Suprapubic skin (tissue), 4 donors: ENCODE measurements at regions not wholly inside any gene's neighbourhood (a gene's known extent, or its start where the extent isn't known, plus 50 kb on each side); places are given as distances from the start of the nearest gene placed in this dataset.

ENCODE experiments used
- DNase-seq, 2 donors: peaks; one replicate each; pipeline ENCODE4 v3.0.0-alpha.2; 2019; ENCODE audit warnings: low spot score in 2 of 2
- H3K27ac ChIP-seq: fragments of 200-600 bp; sonication (generic); one replicate; pipeline ENCODE4 v1.5.1; 2019
- H3K27me3 ChIP-seq: fragments of 200-600 bp; sonication (generic); one replicate; pipeline ENCODE4 v1.5.1; 2019
- H3K36me3 ChIP-seq: fragments of 200-600 bp; sonication (generic); one replicate; pipeline ENCODE4 v1.5.1; 2019
- H3K4me1 ChIP-seq: fragments of 200-600 bp; sonication (generic); one replicate; pipeline ENCODE4 v1.5.1; 2019
- H3K4me3 ChIP-seq: fragments of 200-600 bp; sonication (generic); one replicate; pipeline ENCODE4 v1.5.1; 2019; ENCODE audit warnings: mild to moderate bottlenecking
- H3K9me3 ChIP-seq: fragments of 200-600 bp; sonication (generic); one replicate; pipeline ENCODE4 v1.5.1; 2019
- EP300 ChIP-seq: sonication (generic); formaldehyde crosslinking; IDR thresholded peaks from one replicate; pipeline ENCODE4 v1.6.1; 2017; ENCODE audit warnings: antibody characterized with exemption
- POLR2A ChIP-seq, 2 donors: fragments of 450-650 bp; IDR thresholded peaks; one replicate each; pipeline ENCODE4 v1.6.1; 2017; ENCODE audit warnings: antibody characterized with exemption in 2 of 2, mild to moderate bottlenecking in 2 of 2, moderate library complexity in 2 of 2
- POLR2AphosphoS5 ChIP-seq, 3 donors: sonication (generic); formaldehyde crosslinking; IDR thresholded peaks; one replicate each; pipeline ENCODE4 v1.6.1; 2017; ENCODE audit warnings: antibody characterized with exemption in 3 of 3
- WGBS: methylation state at CpG from one replicate; pipeline ENCODE4 v1.1.5; 2018; 5-methylcytosine and 5-hydroxymethylcytosine counted together
- TF ChIP-seq, protein P1 (sequence below), 2 donors: fragments of 200-600 bp in 1 of 2; fragments of 450-650 bp in 1 of 2; sonication (generic) in 1 of 2; IDR thresholded peaks; one replicate each; pipeline ENCODE4 v1.5.1; 2016 to 2019; ENCODE audit warnings: antibody characterized with exemption in 2 of 2, mild to moderate bottlenecking in 1 of 2, moderate library complexity in 1 of 2

DNA sequence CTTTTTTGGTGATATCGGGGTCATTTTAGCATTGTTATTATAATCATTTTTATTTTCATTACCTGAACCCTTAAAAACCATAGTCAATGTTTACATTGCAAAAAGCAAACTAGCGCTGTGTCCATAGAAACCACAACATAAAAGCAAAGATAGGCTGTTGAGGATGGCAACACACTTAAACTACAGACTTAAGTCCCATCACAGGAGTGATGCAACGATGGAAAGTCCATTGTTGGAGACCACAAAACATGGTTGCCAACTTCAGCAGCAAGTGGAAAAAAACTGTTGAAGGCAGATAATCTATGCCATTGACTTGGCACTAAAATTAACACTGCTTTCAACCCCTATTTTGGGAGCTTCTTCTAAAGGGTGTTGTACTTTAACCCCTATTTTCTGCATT is 398.8 kb upstream of the IGFBP3 start:
- DNase-seq, result no peak
- H3K4me1 ChIP-seq, result no peaks in the 10 kb centered on the region
- WGBS, result 88% methylated on average over 3 of the region's 3 CpGs

DNA sequence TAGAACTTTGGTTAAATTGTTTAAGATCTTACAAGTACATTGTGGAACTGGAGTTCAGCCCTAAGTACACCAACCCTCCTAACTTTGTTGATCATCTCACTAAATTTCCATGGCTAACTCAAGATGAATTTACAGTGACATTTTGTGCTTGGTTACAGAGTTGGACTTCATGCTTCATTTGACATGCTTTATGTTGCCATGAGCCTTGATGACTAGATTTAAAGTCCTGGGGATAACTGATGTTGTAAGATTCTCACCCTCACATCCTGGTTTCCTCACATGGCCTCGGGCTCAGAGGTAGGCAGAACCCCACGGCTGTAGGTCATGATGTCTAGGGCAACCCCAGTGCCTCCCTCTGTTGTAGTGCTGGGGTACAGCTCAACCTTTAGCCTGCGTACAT is 397.2 kb upstream of the IGFBP3 start:
- no peak overlapping the region for H3K4me3 ChIP-seq
- no peak for TF ChIP-seq EP300
- no peak for TF ChIP-seq POLR2A (IDR thresholded peaks at IDR 0.05)
- no peaks in the 10 kb centered on the region for H3K4me1 ChIP-seq
- no peak for DNase-seq
- H3K9me3 ChIP-seq, result peaks cover 3% of the 10 kb centered on the region
- H3K27ac ChIP-seq, result no peak overlapping the region
- H3K27me3 ChIP-seq, result no peaks in the 10 kb centered on the region
- WGBS, result 81% methylated on average over 3 of the region's 3 CpGs
- H3K36me3 ChIP-seq, result no peaks in the 10 kb centered on the region

More for the DNA sequence above, 398.8 kb upstream of the IGFBP3 start:
- Histone ChIP-seq H3K9me3 (no peaks in the 10 kb centered on the region), H3K27me3 (no peaks in the 10 kb centered on the region), H3K36me3 (no peaks in the 10 kb centered on the region), H3K4me3 (no peak overlapping the region), H3K27ac (no peak overlapping the region)
- TF ChIP-seq EP300 (no peak), POLR2A (IDR thresholded peaks at IDR 0.05) (no peak), POLR2AphosphoS5 (IDR thresholded peaks at IDR 0.05) (no peak)
- TF ChIP-seq, protein P1, sequence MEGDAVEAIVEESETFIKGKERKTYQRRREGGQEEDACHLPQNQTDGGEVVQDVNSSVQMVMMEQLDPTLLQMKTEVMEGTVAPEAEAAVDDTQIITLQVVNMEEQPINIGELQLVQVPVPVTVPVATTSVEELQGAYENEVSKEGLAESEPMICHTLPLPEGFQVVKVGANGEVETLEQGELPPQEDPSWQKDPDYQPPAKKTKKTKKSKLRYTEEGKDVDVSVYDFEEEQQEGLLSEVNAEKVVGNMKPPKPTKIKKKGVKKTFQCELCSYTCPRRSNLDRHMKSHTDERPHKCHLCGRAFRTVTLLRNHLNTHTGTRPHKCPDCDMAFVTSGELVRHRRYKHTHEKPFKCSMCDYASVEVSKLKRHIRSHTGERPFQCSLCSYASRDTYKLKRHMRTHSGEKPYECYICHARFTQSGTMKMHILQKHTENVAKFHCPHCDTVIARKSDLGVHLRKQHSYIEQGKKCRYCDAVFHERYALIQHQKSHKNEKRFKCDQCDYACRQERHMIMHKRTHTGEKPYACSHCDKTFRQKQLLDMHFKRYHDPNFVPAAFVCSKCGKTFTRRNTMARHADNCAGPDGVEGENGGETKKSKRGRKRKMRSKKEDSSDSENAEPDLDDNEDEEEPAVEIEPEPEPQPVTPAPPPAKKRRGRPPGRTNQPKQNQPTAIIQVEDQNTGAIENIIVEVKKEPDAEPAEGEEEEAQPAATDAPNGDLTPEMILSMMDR (IDR thresholded peaks at IDR 0.05), result no peak

DNA sequence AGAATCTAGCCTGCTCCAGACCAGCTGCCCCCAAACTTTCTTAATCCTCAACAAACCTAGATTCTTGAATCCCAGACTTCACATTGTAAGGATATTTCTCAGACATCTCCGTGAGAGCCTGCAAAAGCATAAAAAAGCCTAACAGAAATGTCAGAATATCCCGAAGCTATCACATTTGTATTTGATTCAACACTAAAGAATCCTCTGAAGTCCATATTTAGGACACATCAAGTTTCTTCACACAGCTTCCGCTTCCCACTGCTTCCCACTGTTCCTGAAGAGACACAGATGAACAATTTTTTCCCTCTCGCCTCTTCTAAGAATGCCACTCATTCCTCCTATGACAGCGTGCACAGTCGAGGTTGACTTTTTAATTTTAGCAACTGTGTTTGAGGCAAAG is 396.2 kb upstream of the IGFBP3 start:
- Histone ChIP-seq H3K4me3 (no peak overlapping the region), H3K4me1 (no peaks in the 10 kb centered on the region), H3K36me3 (no peaks in the 10 kb centered on the region), H3K9me3 (peaks cover 3% of the 10 kb centered on the region), H3K27me3 (no peaks in the 10 kb centered on the region), H3K27ac (no peak overlapping the region)
- 71% methylated on average over 6 of the region's 6 CpGs for WGBS
- TF ChIP-seq, protein P1 (IDR thresholded peaks at IDR 0.05), result no peak
- TF ChIP-seq POLR2AphosphoS5 (IDR thresholded peaks at IDR 0.05) (no peak), EP300 (no peak), POLR2A (IDR thresholded peaks at IDR 0.05) (no peak)
- no peak for DNase-seq

DNA sequence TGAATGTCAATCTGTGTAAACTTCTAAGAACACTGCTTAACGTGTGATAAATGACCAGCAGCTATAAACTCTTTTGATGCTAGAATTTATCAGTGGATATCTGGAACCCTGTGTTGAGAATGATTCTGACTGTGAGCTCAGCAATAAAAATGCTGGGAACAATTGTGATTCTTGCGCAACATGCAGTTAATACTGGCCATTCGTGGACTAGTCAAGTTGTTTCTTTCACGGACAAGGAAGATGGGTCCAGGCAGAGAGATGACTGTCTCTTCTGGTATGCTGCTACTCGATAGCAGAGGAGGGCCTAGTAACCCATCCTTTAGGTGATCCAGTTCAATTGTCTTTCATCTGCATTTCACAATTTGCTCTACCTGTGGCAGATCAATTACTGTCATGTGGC is 394.8 kb upstream of the IGFBP3 start:
- H3K4me3 ChIP-seq, result no peak overlapping the region
- TF ChIP-seq EP300 (no peak), POLR2A (IDR thresholded peaks at IDR 0.05) (no peak), POLR2AphosphoS5 (IDR thresholded peaks at IDR 0.05) (no peak)
- TF ChIP-seq, protein P1 (IDR thresholded peaks at IDR 0.05), result no peak
- H3K4me1 ChIP-seq, result no peaks in the 10 kb centered on the region
- H3K36me3 ChIP-seq, result no peaks in the 10 kb centered on the region
- 71% methylated on average over 5 of the region's 5 CpGs for WGBS
- no peak overlapping the region for H3K27ac ChIP-seq
- DNase-seq, result no peak
- H3K27me3 ChIP-seq, result no peaks in the 10 kb centered on the region
- H3K9me3 ChIP-seq, result peaks cover 3% of the 10 kb centered on the region

DNA sequence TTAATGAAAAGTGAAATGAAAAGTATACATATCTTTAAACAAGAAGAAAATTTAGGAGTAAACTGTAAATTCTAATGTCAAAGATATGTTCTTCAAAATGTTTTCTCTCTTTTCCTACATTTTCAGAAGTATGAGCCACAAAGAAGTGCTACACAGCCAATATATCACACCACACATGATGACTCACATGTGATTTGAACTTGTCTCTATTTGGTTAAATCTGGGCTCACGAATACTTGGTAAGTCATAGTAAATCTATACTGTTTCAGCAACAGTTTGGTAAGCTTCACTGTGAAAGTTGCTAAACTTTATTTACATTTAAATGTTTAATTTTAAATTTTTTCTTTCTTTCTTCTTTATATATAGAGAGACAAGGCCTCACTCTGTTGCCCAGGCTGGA is 380.6 kb upstream of the IGFBP3 start:
- 80% methylated on average over 1 of the region's 1 CpG for WGBS

More for the DNA sequence above, 380.6 kb upstream of the IGFBP3 start:
- Histone ChIP-seq H3K36me3 (no peaks in the 10 kb centered on the region), H3K4me1 (no peaks in the 10 kb centered on the region), H3K4me3 (no peak overlapping the region), H3K27ac (no peak overlapping the region), H3K27me3 (no peaks in the 10 kb centered on the region), H3K9me3 (peaks cover 6% of the 10 kb centered on the region)
- DNase-seq, result no peak
- no peak for TF ChIP-seq POLR2A (IDR thresholded peaks at IDR 0.05)
- no peak for TF ChIP-seq EP300
- no peak for TF ChIP-seq POLR2AphosphoS5 (IDR thresholded peaks at IDR 0.05)
- TF ChIP-seq, protein P1 (IDR thresholded peaks at IDR 0.05), result no peak
